Heart left ventricle (tissue), 16 donors: ENCODE measurements at regions not wholly inside any gene's neighbourhood (a gene's known extent, or its start where the extent isn't known, plus 50 kb on each side); places are given as distances from the start of the nearest gene placed in this dataset.

Experiments
- ATAC-seq, 4 donors: fragments of 200-7000 bp; cut with Tn5 transposase; one replicate each; pipeline ENCODE4 v1.9.1; 2020 to 2022; ENCODE audit warnings: moderate library complexity in 4 of 4, mild to moderate bottlenecking in 3 of 4, moderate number of reproducible peaks in 1 of 4
- DNase-seq, 5 donors: peaks; one replicate each; pipeline ENCODE4 v3.0.0-alpha.2; 2020
- H3K27ac ChIP-seq, 12 donors: fragments of 200-600 bp; sonication (generic) in 4 of 12; one replicate each; pipeline versions ENCODE4 v1.5.0 to v1.8.0; 2016 to 2022; ENCODE audit warnings: mild to moderate bottlenecking in 2 of 12
- H3K27me3 ChIP-seq, 9 donors: fragments of 200-600 bp; sonication (generic) in 2 of 9; one replicate each; pipeline versions ENCODE4 v1.5.1 to v1.8.0; 2016 to 2022; ENCODE audit warnings: mild to moderate bottlenecking in 3 of 9
- H3K36me3 ChIP-seq, 9 donors: fragments of 200-600 bp; sonication (generic) in 2 of 9; one replicate each; pipeline versions ENCODE4 v1.5.0 to v1.8.0; 2018 to 2022; ENCODE audit warnings: mild to moderate bottlenecking in 2 of 9
- H3K4me1 ChIP-seq, 12 donors: fragments of 200-600 bp; sonication (generic) in 4 of 12; one replicate each; pipeline versions ENCODE4 v1.5.0 to v1.8.0; 2016 to 2022; ENCODE audit warnings: mild to moderate bottlenecking in 3 of 12
- H3K4me3 ChIP-seq, 12 donors: fragments of 200-600 bp; sonication (generic) in 4 of 12; one replicate each; pipeline versions ENCODE4 v1.5.0 to v1.8.0; 2017 to 2022; ENCODE audit warnings: mild to moderate bottlenecking in 9 of 12, moderate library complexity in 4 of 12
- H3K9me3 ChIP-seq, 12 donors: fragments of 200-600 bp; sonication (generic) in 4 of 12; one replicate each; pipeline versions ENCODE4 v1.5.0 to v1.8.0; 2016 to 2022; ENCODE audit warnings: mild to moderate bottlenecking in 1 of 12
- POLR2A ChIP-seq, 2 donors: fragments of 450-650 bp; IDR thresholded peaks; one replicate each; pipeline ENCODE4 v1.6.1; 2017; ENCODE audit warnings: antibody characterized with exemption in 2 of 2, mild to moderate bottlenecking in 2 of 2, moderate library complexity in 2 of 2
- WGBS, 4 donors: extraction: QIAGEN DNeasy Blood & Tissue Kit in 2 of 4; methylation state at CpG; one replicate each; pipeline versions ENCODE4 v1.1.5 to v1.1.7; 2013 to 2018; 5-methylcytosine and 5-hydroxymethylcytosine counted together
- intact Hi-C, 10 donors: fragments of 100-400 bp; cut with DNase I; formaldehyde crosslinking; loops; one replicate each; pipeline versions ENCODE4 v1.11.1 to v1.14.2; 2022
- TF ChIP-seq, protein P1 (sequence below), 12 donors: fragments of 200-600 bp; sonication (generic) in 4 of 12; IDR thresholded peaks; one replicate each; pipeline versions ENCODE4 v1.5.0 to v1.8.0; 2018 to 2022; ENCODE audit warnings: antibody characterized with exemption in 12 of 12, mild to moderate bottlenecking in 5 of 12
- donor health status: ischemic (EF 13 %, LVEDD 7.1; RV severe dilation, severe dysfunction).
- donor health status: healthy with polysubstance abuse.
- donor health status: DM: no; HTN: yes; CAD: no.
- donor health status: DM: no; HTN: no; CAD: no.
- donor health status: ischemic (EF 25% LVEDD 6.9; RV normal size, moderate dysfunction).
- donor health status: ischemic (EF 25% LVEDD 5.7; RV mildly dilated, moderate dysfunction).
- donor health status: healthy.
- donor health status: DM: yes; HTN: yes; CAD: no.
- donor health status: ischemic (EF 35%, LVEDD 5.7; RV mildly dilated, moderate dysfunction).
- donor health status: nonischemic (EF 11% LVEDD 7.7; RV severe dilation, severe dysfunction).
- donor health status: DM: yes; HTN: yes; CAD: no.
- donor health status: PGD.
- donor health status: ischemic (EF 29% LVEDD 5.4; RV normal size, mild dysfunction).
- donor health status: nonischemic (EF 23%, LVEDD 6.1; RV moderate dilation, normal function).

- H3K4me3 ChIP-seq: no peak overlapping the region
- intact Hi-C loops: no loop called here
- no peak overlapping the region for H3K27ac ChIP-seq
- no peaks in the 10 kb centered on the region for H3K27me3 ChIP-seq
- TF ChIP-seq POLR2A (IDR thresholded peaks at IDR 0.05): no peak
- TF ChIP-seq, protein P1, sequence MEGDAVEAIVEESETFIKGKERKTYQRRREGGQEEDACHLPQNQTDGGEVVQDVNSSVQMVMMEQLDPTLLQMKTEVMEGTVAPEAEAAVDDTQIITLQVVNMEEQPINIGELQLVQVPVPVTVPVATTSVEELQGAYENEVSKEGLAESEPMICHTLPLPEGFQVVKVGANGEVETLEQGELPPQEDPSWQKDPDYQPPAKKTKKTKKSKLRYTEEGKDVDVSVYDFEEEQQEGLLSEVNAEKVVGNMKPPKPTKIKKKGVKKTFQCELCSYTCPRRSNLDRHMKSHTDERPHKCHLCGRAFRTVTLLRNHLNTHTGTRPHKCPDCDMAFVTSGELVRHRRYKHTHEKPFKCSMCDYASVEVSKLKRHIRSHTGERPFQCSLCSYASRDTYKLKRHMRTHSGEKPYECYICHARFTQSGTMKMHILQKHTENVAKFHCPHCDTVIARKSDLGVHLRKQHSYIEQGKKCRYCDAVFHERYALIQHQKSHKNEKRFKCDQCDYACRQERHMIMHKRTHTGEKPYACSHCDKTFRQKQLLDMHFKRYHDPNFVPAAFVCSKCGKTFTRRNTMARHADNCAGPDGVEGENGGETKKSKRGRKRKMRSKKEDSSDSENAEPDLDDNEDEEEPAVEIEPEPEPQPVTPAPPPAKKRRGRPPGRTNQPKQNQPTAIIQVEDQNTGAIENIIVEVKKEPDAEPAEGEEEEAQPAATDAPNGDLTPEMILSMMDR (IDR thresholded peaks at IDR 0.05): no peak
- ATAC-seq (peak in 1 of 4 donors; percentile 20), DNase-seq (no peak)
- H3K9me3 ChIP-seq: no peaks in the 10 kb centered on the region
- peaks cover 0 to 17% (median 0%) of the 10 kb centered on the region in 12 donors for H3K4me1 ChIP-seq
- H3K36me3 ChIP-seq: no peaks in the 10 kb centered on the region
- 93 to 98% (median 94%) methylated on average over 2 of the region's 2 CpGs for WGBS, 4 donors
Measured at GRCh38 chr4:148823419-148823769, 381.2 kb upstream of the NR3C2 start.

DNA sequence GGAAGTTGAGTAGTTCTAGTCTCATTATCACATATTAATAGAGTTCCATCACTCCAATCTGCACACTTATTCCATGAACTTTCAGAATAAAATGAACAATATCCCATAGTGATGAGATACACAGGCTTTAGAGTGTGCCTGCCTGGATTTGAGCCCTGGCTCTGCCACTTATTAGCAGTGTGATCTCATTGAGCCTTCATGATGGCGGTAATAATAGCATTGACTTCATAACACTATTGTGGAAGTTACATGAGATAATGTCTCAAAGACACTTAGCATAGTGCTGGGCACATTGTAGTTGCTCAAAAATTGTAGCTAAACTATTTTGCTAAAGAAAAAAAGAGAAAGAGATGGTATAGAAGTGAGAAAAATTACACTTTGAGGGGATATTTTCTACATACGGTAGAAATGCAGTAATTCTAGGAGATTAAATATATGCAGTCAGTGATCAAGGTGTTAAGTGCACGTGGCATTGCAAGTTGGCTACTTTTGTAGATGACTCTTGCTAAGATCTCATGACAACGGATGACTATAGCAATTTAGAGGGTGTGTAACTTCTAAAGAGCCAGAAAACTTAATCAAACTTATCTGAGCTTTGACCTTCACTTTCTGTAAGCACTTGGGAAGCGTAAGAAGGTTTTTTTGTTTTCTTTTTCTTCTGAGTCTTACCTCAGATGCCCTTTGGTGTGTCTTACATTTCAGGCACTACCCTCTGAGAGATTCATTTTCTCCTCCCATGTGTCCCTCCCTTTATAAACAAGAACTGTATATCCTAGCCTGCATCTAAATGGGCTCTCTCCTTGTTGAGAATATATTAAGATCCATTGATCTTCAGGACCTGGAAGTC is 380.6 kb upstream of the NR3C2 start:
- TF ChIP-seq POLR2A (IDR thresholded peaks at IDR 0.05): no peak
- TF ChIP-seq, protein P1 (IDR thresholded peaks at IDR 0.05): no peak
- Histone ChIP-seq H3K4me3 (no peak overlapping the region), H3K9me3 (no peaks in the 10 kb centered on the region), H3K36me3 (no peaks in the 10 kb centered on the region), H3K27me3 (no peaks in the 10 kb centered on the region), H3K27ac (no peak overlapping the region), H3K4me1 (peaks cover 0 to 17% (median 0%) of the 10 kb centered on the region in 12 donors)
- DNase-seq (no peak), ATAC-seq (peak in 3 of 4 donors; percentile 47 to 57 (median 50))
- 65 to 75% (median 70%) methylated on average over 5 of the region's 5 CpGs for WGBS, 4 donors
- intact Hi-C loops: no loop called here

- Histone ChIP-seq H3K4me1 (no peaks in the 10 kb centered on the region), H3K9me3 (peaks cover 0 to 14% (median 0%) of the 10 kb centered on the region in 12 donors), H3K27me3 (no peaks in the 10 kb centered on the region), H3K36me3 (no peaks in the 10 kb centered on the region), H3K4me3 (no peak overlapping the region), H3K27ac (no peak overlapping the region)
- DNase-seq: no peak
- intact Hi-C loops: no loop called here
- 86 to 91% (median 89%) methylated on average over 1 of the region's 1 CpG for WGBS, 4 donors
- ATAC-seq: no peak
- no peak for TF ChIP-seq POLR2A (IDR thresholded peaks at IDR 0.05)
- TF ChIP-seq, protein P1 (IDR thresholded peaks at IDR 0.05): no peak
Measured at GRCh38 chr4:148814030-148814429, 371.8 kb upstream of the NR3C2 start.

DNA sequence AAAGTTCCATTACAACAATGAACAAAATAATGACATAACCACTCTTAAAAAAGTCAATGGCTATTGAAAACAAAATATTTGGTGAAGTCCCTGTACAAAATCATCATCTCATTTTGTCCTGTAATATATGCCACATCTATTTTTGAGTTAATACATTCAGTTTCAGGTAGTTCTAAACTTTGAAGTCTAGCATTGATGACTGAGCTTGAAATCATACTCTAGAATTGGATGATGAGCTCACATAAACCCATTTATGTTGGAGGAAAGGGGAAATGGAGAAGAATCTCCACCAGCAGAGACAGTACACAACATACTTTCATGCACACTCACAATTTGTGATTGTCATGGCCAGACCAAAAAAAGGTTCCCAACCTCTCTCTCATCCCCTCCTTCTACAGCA is 371.1 kb upstream of the NR3C2 start:
- no peaks in the 10 kb centered on the region for H3K4me1 ChIP-seq
- no peaks in the 10 kb centered on the region for H3K36me3 ChIP-seq
- no peak for ATAC-seq
- intact Hi-C loops: no loop called here
- no peak for DNase-seq
- TF ChIP-seq, protein P1 (IDR thresholded peaks at IDR 0.05): no peak
- no peak for TF ChIP-seq POLR2A (IDR thresholded peaks at IDR 0.05)
- H3K27me3 ChIP-seq: no peaks in the 10 kb centered on the region
- H3K4me3 ChIP-seq: no peak overlapping the region
- no peak overlapping the region for H3K27ac ChIP-seq
- H3K9me3 ChIP-seq: peaks cover 0 to 15% (median 0%) of the 10 kb centered on the region in 12 donors
